ENCODE measurements at regions not wholly inside any gene's neighbourhood (a gene's known extent, or its start where the extent isn't known, plus 50 kb on each side); places are given as distances from the start of the nearest gene placed in this dataset.

DNA sequence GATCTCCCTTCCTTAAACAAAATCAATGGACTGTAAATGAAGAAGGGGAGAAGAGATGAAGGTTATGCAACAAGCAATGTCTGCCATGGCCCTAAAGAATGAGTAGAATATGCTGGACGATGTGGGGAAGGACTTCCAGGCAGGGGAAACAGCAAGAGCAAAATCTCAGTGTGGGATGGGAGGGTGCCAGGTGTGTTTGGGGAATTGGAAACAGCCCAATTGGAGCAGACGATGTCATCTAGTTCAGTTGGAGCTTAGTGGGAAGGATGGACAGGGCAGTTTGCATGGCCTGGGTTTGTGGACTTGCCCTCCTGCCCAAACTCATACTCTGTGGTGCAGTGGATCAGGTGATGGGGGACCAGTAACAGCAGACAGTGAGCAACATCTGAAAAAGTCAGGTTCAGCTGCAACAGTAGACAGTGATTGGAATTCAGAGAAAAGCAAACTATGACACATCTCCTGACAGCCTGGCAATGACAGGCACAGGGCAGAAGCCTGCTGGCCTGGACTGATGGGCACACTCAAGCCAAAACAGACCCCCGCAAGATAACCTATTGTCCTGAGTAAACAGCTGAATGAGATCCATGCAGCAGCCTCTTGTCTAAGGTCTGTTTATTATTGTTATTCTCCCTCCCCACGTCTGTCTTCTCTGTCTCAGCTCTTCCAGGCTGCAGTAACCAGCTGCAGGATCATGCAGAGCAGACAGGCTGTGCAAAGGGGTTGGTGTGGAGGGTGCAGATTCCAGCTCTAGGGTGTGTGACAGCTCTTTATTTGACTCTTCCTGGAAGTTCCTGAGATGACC, 50.5 kb upstream of the PRELP start:
- TF ChIP-seq, protein P1, sequence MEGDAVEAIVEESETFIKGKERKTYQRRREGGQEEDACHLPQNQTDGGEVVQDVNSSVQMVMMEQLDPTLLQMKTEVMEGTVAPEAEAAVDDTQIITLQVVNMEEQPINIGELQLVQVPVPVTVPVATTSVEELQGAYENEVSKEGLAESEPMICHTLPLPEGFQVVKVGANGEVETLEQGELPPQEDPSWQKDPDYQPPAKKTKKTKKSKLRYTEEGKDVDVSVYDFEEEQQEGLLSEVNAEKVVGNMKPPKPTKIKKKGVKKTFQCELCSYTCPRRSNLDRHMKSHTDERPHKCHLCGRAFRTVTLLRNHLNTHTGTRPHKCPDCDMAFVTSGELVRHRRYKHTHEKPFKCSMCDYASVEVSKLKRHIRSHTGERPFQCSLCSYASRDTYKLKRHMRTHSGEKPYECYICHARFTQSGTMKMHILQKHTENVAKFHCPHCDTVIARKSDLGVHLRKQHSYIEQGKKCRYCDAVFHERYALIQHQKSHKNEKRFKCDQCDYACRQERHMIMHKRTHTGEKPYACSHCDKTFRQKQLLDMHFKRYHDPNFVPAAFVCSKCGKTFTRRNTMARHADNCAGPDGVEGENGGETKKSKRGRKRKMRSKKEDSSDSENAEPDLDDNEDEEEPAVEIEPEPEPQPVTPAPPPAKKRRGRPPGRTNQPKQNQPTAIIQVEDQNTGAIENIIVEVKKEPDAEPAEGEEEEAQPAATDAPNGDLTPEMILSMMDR (IDR thresholded peaks at IDR 0.05; ENCODE audit: insufficient read depth, low read length, poor library complexity, severe bottlenecking) = no peak
- Histone ChIP-seq H3K27me3 (ENCODE audit: control insufficient read depth, insufficient read depth, low read length) (peaks cover 14% of the 10 kb centered on the region), H3K36me3 (ENCODE audit: control insufficient read depth, insufficient read depth, low read length) (no peaks in the 10 kb centered on the region), H3K4me3 (ENCODE audit: low read depth, low read length) (no peak overlapping the region)
- DNase-seq (ENCODE audit: low read depth) = no peak

DNA sequence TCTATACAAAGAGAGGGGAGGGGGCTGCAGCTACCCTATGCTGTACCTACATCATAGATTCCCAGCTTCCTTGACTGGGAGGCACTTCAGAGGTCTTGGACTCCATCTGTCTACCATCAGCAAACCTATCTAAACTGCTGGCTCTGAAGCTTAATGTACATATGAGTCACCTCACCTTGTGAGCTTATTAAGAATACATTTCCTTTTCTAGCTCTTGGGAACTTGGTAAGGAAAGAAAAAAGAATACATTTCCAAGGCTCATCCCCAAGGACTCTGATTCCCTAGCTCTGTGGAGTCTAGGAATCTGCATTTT, 50.0 kb upstream of the PRELP start:
- Histone ChIP-seq H3K36me3 (ENCODE audit: control insufficient read depth, insufficient read depth, low read length) (no peaks in the 10 kb centered on the region), H3K4me3 (ENCODE audit: low read depth, low read length) (no peak overlapping the region), H3K27me3 (ENCODE audit: control insufficient read depth, insufficient read depth, low read length) (peaks cover 14% of the 10 kb centered on the region)
- peak; percentile 5 for DNase-seq (ENCODE audit: low read depth)
- TF ChIP-seq, protein P1 (IDR thresholded peaks at IDR 0.05; ENCODE audit: insufficient read depth, low read length, poor library complexity, severe bottlenecking) = no peak

All from kidney epithelial cell (primary cell).